ENCODE measurements at regions not wholly inside any gene's neighbourhood (a gene's known extent, or its start where the extent isn't known, plus 50 kb on each side); places are given as distances from the start of the nearest gene placed in this dataset.

DNA sequence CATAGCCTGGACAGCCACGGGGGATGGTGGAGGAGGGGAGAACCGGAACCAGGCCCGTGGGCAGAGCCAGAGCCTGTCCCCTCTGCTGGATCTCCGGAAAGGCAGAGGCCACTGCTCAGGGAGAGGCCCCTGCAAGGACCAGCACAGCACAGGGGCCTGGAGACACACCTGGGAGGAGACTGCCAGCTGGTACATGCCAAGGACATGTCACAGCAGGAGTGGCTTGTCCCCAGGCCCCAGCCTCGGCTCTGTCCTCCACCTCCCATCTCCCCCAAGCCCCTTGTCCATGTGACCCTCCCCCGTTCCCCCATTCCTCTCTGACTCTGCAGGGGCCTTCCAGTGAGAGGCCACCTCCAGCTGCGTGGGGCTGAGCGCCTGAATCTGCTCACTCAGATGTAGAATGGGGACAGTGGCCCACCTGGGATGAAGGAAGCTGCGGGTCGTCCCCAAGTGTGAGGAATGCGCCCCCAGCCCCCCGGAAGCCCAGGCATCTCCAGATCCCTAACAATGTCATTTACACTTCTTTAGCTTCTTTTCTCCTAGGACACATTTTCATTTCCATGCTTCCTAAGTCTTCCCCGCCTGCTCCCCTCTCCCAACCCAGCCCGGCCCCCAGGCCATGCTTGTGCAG, 349.6 kb upstream of the IRX2 start:
- ATAC-seq (ENCODE audit: insufficient number of reproducible peaks, low FRiP score, low read depth) (no peak), DNase-seq (ENCODE audit: low spot score) (no peak)
- H3K27ac ChIP-seq = no peak overlapping the region
- H3K27me3 ChIP-seq (replicated peaks; ENCODE audit: insufficient read depth) = no peaks in the 10 kb centered on the region
- no peak overlapping the region for H3K4me3 ChIP-seq
- H3K4me1 ChIP-seq (ENCODE audit: control insufficient read depth in 1 of 2, low read depth in 2 of 2) = no peaks in the 10 kb centered on the region
- TF ChIP-seq, protein P1, sequence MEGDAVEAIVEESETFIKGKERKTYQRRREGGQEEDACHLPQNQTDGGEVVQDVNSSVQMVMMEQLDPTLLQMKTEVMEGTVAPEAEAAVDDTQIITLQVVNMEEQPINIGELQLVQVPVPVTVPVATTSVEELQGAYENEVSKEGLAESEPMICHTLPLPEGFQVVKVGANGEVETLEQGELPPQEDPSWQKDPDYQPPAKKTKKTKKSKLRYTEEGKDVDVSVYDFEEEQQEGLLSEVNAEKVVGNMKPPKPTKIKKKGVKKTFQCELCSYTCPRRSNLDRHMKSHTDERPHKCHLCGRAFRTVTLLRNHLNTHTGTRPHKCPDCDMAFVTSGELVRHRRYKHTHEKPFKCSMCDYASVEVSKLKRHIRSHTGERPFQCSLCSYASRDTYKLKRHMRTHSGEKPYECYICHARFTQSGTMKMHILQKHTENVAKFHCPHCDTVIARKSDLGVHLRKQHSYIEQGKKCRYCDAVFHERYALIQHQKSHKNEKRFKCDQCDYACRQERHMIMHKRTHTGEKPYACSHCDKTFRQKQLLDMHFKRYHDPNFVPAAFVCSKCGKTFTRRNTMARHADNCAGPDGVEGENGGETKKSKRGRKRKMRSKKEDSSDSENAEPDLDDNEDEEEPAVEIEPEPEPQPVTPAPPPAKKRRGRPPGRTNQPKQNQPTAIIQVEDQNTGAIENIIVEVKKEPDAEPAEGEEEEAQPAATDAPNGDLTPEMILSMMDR (IDR thresholded peaks at IDR 0.05) = no peak
- H3K9me3 ChIP-seq = no peaks in the 10 kb centered on the region
- no peaks in the 10 kb centered on the region for H3K36me3 ChIP-seq

DNA sequence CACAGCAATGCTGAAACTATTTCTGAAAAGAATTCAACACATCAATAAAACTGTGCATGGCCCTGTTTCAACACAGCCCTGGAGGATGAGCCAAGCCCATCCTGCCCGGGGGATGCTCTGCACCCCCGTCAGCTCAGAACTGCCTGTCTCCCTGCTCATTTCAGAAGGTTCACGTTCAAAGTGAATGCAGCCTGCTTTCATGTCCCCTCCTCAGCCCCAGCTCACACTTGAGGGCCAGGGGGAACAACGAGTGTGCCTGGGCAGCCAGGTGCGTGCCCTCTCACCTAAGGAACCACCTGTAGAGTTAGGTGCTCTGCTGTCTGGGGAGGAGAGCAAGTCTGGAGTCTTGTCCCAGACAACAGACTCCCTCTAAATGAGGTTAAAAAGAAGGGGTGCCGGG, 348.5 kb upstream of the IRX2 start:
- Histone ChIP-seq H3K27ac (no peak overlapping the region), H3K4me1 (ENCODE audit: control insufficient read depth in 1 of 2, low read depth in 2 of 2) (no peaks in the 10 kb centered on the region), H3K27me3 (replicated peaks; ENCODE audit: insufficient read depth) (no peaks in the 10 kb centered on the region), H3K36me3 (no peaks in the 10 kb centered on the region), H3K4me3 (no peak overlapping the region), H3K9me3 (no peaks in the 10 kb centered on the region)
- TF ChIP-seq, protein P1 (IDR thresholded peaks at IDR 0.05) = no peak
- ATAC-seq (ENCODE audit: insufficient number of reproducible peaks, low FRiP score, low read depth) (no peak), DNase-seq (ENCODE audit: low spot score) (no peak)

DNA sequence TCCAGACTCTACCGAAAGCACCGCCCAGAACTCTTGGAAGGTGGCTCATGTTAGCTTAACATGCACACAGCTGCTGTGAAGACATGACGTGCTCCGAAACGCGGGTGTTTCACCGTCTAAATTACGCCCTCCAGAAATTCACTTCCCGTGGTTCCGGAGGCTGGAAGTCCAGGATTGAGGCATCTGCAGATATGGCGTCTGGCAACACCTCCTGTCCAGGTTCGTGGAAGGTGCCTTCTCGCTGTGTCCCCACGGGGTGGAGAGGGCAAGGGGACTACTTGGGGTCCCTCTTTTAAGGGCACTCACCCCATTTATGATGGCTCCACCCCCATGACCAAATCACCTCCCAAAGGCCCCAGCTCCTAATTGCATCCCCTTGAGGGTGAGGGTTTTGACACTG, 348.0 kb upstream of the IRX2 start:
- no peak overlapping the region for H3K27ac ChIP-seq
- no peak for ATAC-seq (ENCODE audit: insufficient number of reproducible peaks, low FRiP score, low read depth)
- no peaks in the 10 kb centered on the region for H3K27me3 ChIP-seq (replicated peaks; ENCODE audit: insufficient read depth)
- no peaks in the 10 kb centered on the region for H3K36me3 ChIP-seq
- TF ChIP-seq, protein P1 (IDR thresholded peaks at IDR 0.05) = no peak
- H3K4me1 ChIP-seq (ENCODE audit: control insufficient read depth in 1 of 2, low read depth in 2 of 2) = no peaks in the 10 kb centered on the region
- H3K4me3 ChIP-seq = no peak overlapping the region
- no peak for DNase-seq (ENCODE audit: low spot score)
- H3K9me3 ChIP-seq = no peaks in the 10 kb centered on the region

DNA sequence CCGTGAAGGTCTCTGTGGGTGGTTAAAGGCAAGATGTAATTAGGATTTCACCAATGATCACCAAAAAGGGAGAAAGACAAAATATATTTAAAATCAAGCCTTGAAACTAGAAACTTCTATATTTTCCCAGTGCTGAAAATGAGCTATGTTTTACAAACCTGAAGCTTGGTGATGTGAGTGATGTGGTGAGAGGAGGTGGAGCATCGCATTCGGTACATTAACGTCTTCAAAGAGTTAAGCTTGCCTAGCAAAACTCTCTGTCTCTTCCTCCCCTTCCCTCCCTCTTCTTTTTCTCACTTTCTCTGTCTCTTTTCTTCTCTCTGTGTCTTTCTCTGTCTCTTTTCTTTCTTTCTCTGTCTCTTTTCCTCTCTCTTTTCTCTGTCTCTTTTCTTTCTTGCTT, 347.3 kb upstream of the IRX2 start:
- Histone ChIP-seq H3K4me1 (ENCODE audit: control insufficient read depth in 1 of 2, low read depth in 2 of 2) (no peaks in the 10 kb centered on the region), H3K9me3 (no peaks in the 10 kb centered on the region), H3K4me3 (no peak overlapping the region), H3K27ac (no peak overlapping the region), H3K27me3 (replicated peaks; ENCODE audit: insufficient read depth) (no peaks in the 10 kb centered on the region), H3K36me3 (no peaks in the 10 kb centered on the region)
- ATAC-seq (ENCODE audit: insufficient number of reproducible peaks, low FRiP score, low read depth) = no peak
- no peak for DNase-seq (ENCODE audit: low spot score)
- TF ChIP-seq, protein P1 (IDR thresholded peaks at IDR 0.05) = no peak

DNA sequence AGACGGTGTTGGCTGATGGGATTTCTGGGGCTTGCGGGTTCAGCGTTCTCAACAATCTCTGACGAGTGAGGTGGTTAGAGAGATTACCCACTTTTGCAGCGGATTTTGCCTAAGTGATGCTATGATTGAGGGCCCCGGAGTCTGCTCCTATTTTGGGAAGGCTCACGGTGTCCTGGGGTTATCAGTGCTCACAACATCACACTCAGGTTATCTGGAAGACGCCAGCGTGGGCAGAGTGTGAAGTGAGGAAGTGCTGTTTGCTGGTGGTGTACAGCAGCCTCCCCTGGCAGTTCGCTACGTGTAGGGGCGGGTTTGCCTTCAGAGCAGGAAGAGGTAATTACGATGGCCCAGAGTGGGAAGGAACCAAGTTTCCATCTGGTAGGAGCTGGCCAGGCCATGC, 341.2 kb upstream of the IRX2 start:
- Histone ChIP-seq H3K4me3 (no peak overlapping the region), H3K36me3 (no peaks in the 10 kb centered on the region), H3K4me1 (ENCODE audit: control insufficient read depth in 1 of 2, low read depth in 2 of 2) (no peaks in the 10 kb centered on the region), H3K27ac (no peak overlapping the region), H3K9me3 (no peaks in the 10 kb centered on the region), H3K27me3 (replicated peaks; ENCODE audit: insufficient read depth) (no peaks in the 10 kb centered on the region)
- DNase-seq (ENCODE audit: low spot score) = no peak
- TF ChIP-seq, protein P1 (IDR thresholded peaks at IDR 0.05) = no peak
- no peak for ATAC-seq (ENCODE audit: insufficient number of reproducible peaks, low FRiP score, low read depth)
